ENCODE measurements at regions not wholly inside any gene's neighbourhood (a gene's known extent, or its start where the extent isn't known, plus 50 kb on each side); places are given as distances from the start of the nearest gene placed in this dataset.

GRCh38 chr17:72315122-72315913 is 194.5 kb downstream of the SOX9 start (continued):
- TF ChIP-seq ETS1 (IDR thresholded peaks at IDR 0.05) (no peak), ZNF331 (CRISPR knock-in tag; IDR thresholded peaks at IDR 0.05; ENCODE audit: low read depth) (no peak), EZH2phosphoT487 (IDR thresholded peaks at IDR 0.05; ENCODE audit: unreplicated experiment) (no peak), EZH2 (IDR thresholded peaks at IDR 0.05; ENCODE audit: low read depth, unreplicated experiment) (no peak)

DNA sequence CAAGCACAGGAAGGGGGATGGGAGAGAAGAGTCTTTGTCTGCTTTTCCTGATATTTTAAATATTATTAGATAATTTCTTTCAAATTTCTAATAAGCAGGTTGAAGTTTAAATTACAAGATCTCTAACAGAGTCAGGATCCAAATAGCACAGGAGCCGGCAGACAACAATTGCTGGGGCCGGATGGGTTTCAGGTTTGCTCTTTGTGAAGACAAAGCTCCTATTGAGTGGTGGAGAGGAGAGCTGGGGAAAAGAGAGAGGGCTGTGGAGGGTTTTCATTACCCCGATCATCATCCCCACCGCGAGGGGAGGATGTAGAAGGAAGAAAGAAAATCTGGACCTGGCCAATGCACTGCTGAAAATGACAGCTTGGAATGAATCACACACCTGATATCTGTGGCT is 197.3 kb downstream of the SOX9 start:
- Histone ChIP-seq H3K27me3 (ENCODE audit: insufficient read depth) (no peaks in the 10 kb centered on the region), H3K4me1 (ENCODE audit: insufficient read depth) (no peaks in the 10 kb centered on the region), H3F3A (replicated peaks; ENCODE audit: low read depth) (no peaks in the 10 kb centered on the region), H4K20me1 (replicated peaks; ENCODE audit: insufficient read depth) (no peaks in the 10 kb centered on the region), H3K27ac (ENCODE audit: low read depth) (no peak overlapping the region), H2AFZ (no peak overlapping the region), H3K4me2 (no peak overlapping the region), H3K9me2 (ENCODE audit: insufficient read depth) (0 out of 2 replicates have a peak, but pooled peaks cover 9% of the 10 kb centered on the region), H3K4me3 (no peak overlapping the region), H3K36me3 (ENCODE audit: insufficient read depth) (no peaks in the 10 kb centered on the region), H3K79me2 (replicated peaks; ENCODE audit: insufficient read depth) (no peaks in the 10 kb centered on the region)
- H3K27me3 Mint-ChIP-seq (ENCODE audit: insufficient read depth, low read depth, poor library complexity): peaks cover 3% of the 10 kb centered on the region
- H3K4me3 Mint-ChIP-seq: no peak overlapping the region
- no peak for TF ChIP-seq JUNB (IDR thresholded peaks at IDR 0.05; ENCODE audit: unreplicated experiment)
- TF ChIP-seq CREB1 (CRISPR knock-in tag; IDR thresholded peaks at IDR 0.05; ENCODE audit: low read depth): no peak
- TF ChIP-seq NANOG (IDR thresholded peaks at IDR 0.05; ENCODE audit: borderline replicate concordance): no peak
- no peak for TF ChIP-seq EZH2phosphoT487 (IDR thresholded peaks at IDR 0.05; ENCODE audit: unreplicated experiment)
- TF ChIP-seq EZH2 (IDR thresholded peaks at IDR 0.05; ENCODE audit: low read depth, unreplicated experiment): no peak
- TF ChIP-seq ETS1 (IDR thresholded peaks at IDR 0.05): no peak
- TF ChIP-seq, protein P1, sequence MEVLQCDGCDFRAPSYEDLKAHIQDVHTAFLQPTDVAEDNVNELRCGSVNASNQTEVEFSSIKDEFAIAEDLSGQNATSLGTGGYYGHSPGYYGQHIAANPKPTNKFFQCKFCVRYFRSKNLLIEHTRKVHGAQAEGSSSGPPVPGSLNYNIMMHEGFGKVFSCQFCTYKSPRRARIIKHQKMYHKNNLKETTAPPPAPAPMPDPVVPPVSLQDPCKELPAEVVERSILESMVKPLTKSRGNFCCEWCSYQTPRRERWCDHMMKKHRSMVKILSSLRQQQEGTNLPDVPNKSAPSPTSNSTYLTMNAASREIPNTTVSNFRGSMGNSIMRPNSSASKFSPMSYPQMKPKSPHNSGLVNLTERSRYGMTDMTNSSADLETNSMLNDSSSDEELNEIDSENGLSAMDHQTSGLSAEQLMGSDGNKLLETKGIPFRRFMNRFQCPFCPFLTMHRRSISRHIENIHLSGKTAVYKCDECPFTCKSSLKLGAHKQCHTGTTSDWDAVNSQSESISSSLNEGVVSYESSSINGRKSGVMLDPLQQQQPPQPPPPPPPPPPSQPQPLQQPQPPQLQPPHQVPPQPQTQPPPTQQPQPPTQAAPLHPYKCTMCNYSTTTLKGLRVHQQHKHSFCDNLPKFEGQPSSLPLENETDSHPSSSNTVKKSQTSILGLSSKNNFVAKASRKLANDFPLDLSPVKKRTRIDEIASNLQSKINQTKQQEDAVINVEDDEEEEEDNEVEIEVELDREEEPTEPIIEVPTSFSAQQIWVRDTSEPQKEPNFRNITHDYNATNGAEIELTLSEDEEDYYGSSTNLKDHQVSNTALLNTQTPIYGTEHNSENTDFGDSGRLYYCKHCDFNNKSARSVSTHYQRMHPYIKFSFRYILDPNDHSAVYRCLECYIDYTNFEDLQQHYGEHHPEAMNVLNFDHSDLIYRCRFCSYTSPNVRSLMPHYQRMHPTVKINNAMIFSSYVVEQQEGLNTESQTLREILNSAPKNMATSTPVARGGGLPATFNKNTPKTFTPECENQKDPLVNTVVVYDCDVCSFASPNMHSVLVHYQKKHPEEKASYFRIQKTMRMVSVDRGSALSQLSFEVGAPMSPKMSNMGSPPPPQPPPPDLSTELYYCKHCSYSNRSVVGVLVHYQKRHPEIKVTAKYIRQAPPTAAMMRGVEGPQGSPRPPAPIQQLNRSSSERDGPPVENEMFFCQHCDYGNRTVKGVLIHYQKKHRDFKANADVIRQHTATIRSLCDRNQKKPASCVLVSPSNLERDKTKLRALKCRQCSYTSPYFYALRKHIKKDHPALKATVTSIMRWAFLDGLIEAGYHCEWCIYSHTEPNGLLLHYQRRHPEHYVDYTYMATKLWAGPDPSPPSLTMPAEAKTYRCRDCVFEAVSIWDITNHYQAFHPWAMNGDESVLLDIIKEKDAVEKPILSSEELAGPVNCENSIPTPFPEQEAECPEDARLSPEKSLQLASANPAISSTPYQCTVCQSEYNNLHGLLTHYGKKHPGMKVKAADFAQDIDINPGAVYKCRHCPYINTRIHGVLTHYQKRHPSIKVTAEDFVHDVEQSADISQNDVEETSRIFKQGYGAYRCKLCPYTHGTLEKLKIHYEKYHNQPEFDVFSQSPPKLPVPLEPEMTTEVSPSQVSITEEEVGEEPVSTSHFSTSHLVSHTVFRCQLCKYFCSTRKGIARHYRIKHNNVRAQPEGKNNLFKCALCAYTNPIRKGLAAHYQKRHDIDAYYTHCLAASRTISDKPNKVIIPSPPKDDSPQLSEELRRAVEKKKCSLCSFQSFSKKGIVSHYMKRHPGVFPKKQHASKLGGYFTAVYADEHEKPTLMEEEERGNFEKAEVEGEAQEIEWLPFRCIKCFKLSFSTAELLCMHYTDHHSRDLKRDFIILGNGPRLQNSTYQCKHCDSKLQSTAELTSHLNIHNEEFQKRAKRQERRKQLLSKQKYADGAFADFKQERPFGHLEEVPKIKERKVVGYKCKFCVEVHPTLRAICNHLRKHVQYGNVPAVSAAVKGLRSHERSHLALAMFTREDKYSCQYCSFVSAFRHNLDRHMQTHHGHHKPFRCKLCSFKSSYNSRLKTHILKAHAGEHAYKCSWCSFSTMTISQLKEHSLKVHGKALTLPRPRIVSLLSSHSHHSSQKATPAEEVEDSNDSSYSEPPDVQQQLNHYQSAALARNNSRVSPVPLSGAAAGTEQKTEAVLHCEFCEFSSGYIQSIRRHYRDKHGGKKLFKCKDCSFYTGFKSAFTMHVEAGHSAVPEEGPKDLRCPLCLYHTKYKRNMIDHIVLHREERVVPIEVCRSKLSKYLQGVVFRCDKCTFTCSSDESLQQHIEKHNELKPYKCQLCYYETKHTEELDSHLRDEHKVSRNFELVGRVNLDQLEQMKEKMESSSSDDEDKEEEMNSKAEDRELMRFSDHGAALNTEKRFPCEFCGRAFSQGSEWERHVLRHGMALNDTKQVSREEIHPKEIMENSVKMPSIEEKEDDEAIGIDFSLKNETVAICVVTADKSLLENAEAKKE (CRISPR knock-in tag; IDR thresholded peaks at IDR 0.05): no peak
- TF ChIP-seq STAT1 (IDR thresholded peaks at IDR 0.05; ENCODE audit: unreplicated experiment): no peak
- TF ChIP-seq REST (IDR thresholded peaks at IDR 0.05; ENCODE audit: unreplicated experiment): no peak
- TF ChIP-seq POLR2AphosphoS5 (IDR thresholded peaks at IDR 0.05; ENCODE audit: low read depth): no peak
- no peak for TF ChIP-seq ZNF114 (CRISPR knock-in tag; IDR thresholded peaks at IDR 0.05)
- DNase-seq (ENCODE audit: low spot score) (no peak), ATAC-seq (no peak)
- no peak overlapping the region for H3K27ac Mint-ChIP-seq
- peaks cover 8% of the 10 kb centered on the region; the same call in 2 of the 3 replicates for H3K9me3 Mint-ChIP-seq
- H3K4me1 Mint-ChIP-seq: peaks cover 8% of the 10 kb centered on the region
- no peaks in the 10 kb centered on the region for H3K36me3 Mint-ChIP-seq (ENCODE audit: low read depth)

Measured in GM23338 (cell line).